Ovary (tissue), 7 donors: ENCODE measurements at regions not wholly inside any gene's neighbourhood (a gene's known extent, or its start where the extent isn't known, plus 50 kb on each side); places are given as distances from the start of the nearest gene placed in this dataset.

Experiments used
- DNase-seq, 5 donors: peaks; one replicate each; pipeline ENCODE4 v3.0.0-alpha.2; 2019 to 2020
- H3K27ac ChIP-seq, 2 donors: fragments of 200-600 bp; one replicate each; pipeline versions ENCODE4 v1.5.1 to v1.8.0; 2019 to 2022
- H3K27me3 ChIP-seq: fragments of 200-600 bp; one replicate; pipeline ENCODE4 v1.8.0; 2022
- H3K36me3 ChIP-seq: fragments of 200-600 bp; sonication (generic); one replicate; pipeline ENCODE4 v1.5.1; 2019
- H3K4me1 ChIP-seq: one replicate; pipeline ENCODE4 v1.8.1; 2013; ENCODE audit warnings: mild to moderate bottlenecking, moderate library complexity; ENCODE audit not compliant: insufficient read depth
- H3K4me3 ChIP-seq: fragments of 200-600 bp; sonication (generic); one replicate; pipeline ENCODE4 v1.5.1; 2017
- H3K9me3 ChIP-seq, 2 donors: fragments of 200-600 bp in 1 of 2; sonication (generic) in 1 of 2; one replicate each; pipeline versions ENCODE4 v1.5.1 to v1.8.1; 2013 to 2019; ENCODE audit warnings: mild to moderate bottlenecking in 1 of 2, moderate library complexity in 1 of 2
- EP300 ChIP-seq: sonication (generic); formaldehyde crosslinking; IDR thresholded peaks from one replicate; pipeline ENCODE4 v1.6.1; 2017; ENCODE audit warnings: antibody characterized with exemption
- POLR2A ChIP-seq: fragments of 450-650 bp; IDR thresholded peaks from one replicate; pipeline ENCODE4 v1.6.1; 2017; ENCODE audit warnings: antibody characterized with exemption, mild to moderate bottlenecking, moderate library complexity
- WGBS, 3 donors: extraction: QIAGEN DNeasy Blood & Tissue Kit in 1 of 3; methylation state at CpG; one replicate each; pipeline versions ENCODE4 v1.1.5 to v1.1.7; 2013 to 2017; 5-methylcytosine and 5-hydroxymethylcytosine counted together
- intact Hi-C, 4 donors: fragments of 100-400 bp; cut with DNase I; formaldehyde crosslinking; loops; one replicate each; pipeline versions ENCODE4 v1.11.0 to v1.15.1; 2022 to 2023
- TF ChIP-seq, protein P1 (sequence below), 3 donors: fragments of 450-650 bp in 2 of 3; fragments of 200-600 bp in 1 of 3; IDR thresholded peaks; one replicate each; pipeline versions ENCODE4 v1.5.1 to v1.8.0; 2016 to 2022; ENCODE audit warnings: antibody characterized with exemption in 3 of 3, mild to moderate bottlenecking in 1 of 3
- donor health status: DM: no; HTN: no; CAD: no; lungs with moderate emphysema.
- donor health status: DM: no; HTN: no; CAD: no.
- donor health status: Bipolar disorder and iron deficiency.
- donor health status: DM: no; HTN: no; CAD: no.
- donor health status: DM: yes; HTN: yes; CAD: no.

DNA sequence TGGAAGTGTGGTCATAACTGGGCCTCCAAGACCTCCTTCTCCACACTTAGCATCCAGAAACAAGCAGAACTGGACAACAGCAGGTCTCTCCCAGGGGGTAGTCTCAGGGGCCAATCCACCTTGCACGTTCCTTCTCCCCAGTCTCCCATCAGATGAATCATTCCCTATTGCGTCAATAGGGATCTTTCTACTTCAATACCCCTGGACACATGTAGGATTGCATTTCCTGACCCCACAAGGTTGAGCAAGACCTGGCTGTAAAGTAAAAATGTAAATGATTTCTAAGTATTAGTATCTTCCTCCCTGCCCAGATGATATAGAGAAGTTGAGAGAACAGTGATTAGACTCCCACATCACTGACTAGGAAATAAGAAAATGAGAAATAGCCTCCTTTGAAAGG lies 224.5 kb upstream of the CSF3R start:
- intact Hi-C loops = no loop called here
- Histone ChIP-seq H3K27me3 (no peaks in the 10 kb centered on the region), H3K36me3 (no peaks in the 10 kb centered on the region), H3K9me3 (no peaks in the 10 kb centered on the region), H3K27ac (no peak overlapping the region), H3K4me1 (no peaks in the 10 kb centered on the region), H3K4me3 (no peak overlapping the region)
- TF ChIP-seq, protein P1, sequence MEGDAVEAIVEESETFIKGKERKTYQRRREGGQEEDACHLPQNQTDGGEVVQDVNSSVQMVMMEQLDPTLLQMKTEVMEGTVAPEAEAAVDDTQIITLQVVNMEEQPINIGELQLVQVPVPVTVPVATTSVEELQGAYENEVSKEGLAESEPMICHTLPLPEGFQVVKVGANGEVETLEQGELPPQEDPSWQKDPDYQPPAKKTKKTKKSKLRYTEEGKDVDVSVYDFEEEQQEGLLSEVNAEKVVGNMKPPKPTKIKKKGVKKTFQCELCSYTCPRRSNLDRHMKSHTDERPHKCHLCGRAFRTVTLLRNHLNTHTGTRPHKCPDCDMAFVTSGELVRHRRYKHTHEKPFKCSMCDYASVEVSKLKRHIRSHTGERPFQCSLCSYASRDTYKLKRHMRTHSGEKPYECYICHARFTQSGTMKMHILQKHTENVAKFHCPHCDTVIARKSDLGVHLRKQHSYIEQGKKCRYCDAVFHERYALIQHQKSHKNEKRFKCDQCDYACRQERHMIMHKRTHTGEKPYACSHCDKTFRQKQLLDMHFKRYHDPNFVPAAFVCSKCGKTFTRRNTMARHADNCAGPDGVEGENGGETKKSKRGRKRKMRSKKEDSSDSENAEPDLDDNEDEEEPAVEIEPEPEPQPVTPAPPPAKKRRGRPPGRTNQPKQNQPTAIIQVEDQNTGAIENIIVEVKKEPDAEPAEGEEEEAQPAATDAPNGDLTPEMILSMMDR (IDR thresholded peaks at IDR 0.05) = no peak
- TF ChIP-seq POLR2A (no peak), EP300 (no peak)
- DNase-seq = no peak
- 68 to 78% (median 71%) methylated on average over 2 of the region's 2 CpGs for WGBS, 3 donors

DNA sequence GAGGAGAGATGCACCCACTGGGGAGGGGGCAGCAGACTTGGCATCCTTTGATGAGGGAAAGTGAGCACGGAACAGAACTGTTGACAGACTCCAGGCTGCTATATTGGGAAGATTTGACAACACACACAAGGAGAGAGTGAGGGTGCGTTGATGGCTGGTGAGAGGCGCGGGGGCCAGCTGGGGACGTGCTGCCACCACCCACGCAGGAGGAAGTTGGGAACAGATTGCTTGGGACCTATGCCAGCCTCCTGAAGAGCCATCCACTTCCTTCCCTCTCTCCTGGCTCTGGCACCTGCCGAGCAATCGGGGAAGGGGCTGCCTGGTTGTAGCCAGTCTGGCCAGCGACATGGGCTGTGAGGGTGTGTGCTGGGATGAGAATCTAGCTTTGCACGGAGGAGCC lies 223.7 kb upstream of the CSF3R start:
- WGBS, 3 donors = 39 to 57% (median 40%) methylated on average over 10 of the region's 10 CpGs
- intact Hi-C loops = no loop called here
- no peaks in the 10 kb centered on the region for H3K36me3 ChIP-seq
- no peak overlapping the region for H3K4me3 ChIP-seq
- no peaks in the 10 kb centered on the region for H3K9me3 ChIP-seq
- no peak overlapping the region for H3K27ac ChIP-seq
- H3K4me1 ChIP-seq = no peaks in the 10 kb centered on the region
- no peak for DNase-seq
- TF ChIP-seq POLR2A = no peak
- TF ChIP-seq, protein P1 (IDR thresholded peaks at IDR 0.05) = no peak
- no peak for TF ChIP-seq EP300
- H3K27me3 ChIP-seq = no peaks in the 10 kb centered on the region

DNA sequence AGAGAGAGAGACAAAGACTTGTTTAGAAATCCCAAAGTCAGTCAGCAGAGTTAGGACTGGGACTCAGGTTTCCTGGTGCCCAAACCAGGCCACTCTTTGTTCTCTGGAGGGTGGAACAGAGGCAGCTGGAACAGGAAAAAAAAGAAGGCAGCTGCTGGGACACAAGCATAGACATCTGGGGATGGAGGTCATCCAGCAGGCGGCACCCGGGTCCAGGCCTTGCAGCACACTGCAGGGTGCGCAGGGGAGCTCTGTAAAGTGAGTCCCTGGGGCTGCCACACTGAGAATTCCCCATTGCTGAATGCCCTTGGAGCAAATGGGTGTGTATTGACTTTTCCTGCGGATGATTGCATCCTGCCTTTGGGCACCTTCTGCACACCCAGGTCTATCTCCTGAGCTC lies 222.9 kb upstream of the CSF3R start:
- Histone ChIP-seq H3K36me3 (no peaks in the 10 kb centered on the region), H3K4me3 (no peak overlapping the region), H3K4me1 (no peaks in the 10 kb centered on the region), H3K27ac (no peak overlapping the region), H3K9me3 (no peaks in the 10 kb centered on the region), H3K27me3 (no peaks in the 10 kb centered on the region)
- intact Hi-C loops = no loop called here
- WGBS, 3 donors = 49 to 72% (median 60%) methylated on average over 4 of the region's 4 CpGs
- no peak for TF ChIP-seq POLR2A
- TF ChIP-seq, protein P1 (IDR thresholded peaks at IDR 0.05) = no peak
- TF ChIP-seq EP300 = no peak
- DNase-seq = no peak

DNA sequence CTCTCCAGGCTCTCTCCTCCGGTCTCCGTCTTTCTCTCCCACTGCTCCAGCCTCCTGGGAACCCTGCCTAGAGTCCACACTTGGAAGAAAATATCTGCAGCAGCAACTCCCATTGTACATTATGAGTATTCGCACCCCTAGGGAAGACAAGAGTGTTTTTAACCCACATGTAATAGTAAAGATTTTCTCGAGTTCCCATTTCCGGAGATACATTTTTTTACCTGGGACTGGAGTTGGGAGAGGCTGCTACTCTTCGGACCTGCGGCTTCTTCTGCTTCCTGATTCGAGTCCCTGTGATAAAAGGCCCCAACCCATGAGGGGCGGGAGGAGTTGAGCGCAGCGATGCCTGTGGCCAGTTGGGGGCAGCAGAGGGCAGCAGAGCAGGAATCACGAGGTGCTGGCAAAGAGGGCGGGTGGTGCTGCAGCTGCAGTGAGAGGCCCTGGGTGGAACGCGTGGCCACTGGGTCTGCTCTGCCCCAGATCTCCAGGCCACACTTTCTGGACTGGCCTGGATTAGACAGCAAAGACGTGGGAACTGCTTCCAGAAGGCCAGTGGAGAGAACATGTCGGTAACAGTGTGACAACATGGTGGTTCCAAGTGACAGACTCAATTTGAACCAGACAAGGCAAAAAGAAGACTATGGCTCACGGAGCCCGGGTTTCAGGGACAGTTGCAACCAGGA lies 221.0 kb upstream of the CSF3R start:
- Histone ChIP-seq H3K4me3 (no peak overlapping the region), H3K9me3 (no peaks in the 10 kb centered on the region), H3K4me1 (no peaks in the 10 kb centered on the region), H3K27ac (no peak overlapping the region), H3K27me3 (no peaks in the 10 kb centered on the region), H3K36me3 (no peaks in the 10 kb centered on the region)
- TF ChIP-seq POLR2A (no peak), EP300 (no peak)
- TF ChIP-seq, protein P1 (IDR thresholded peaks at IDR 0.05) = no peak
- peak in 2 of 5 donors; percentile 31 to 53 for DNase-seq
- intact Hi-C loops = no loop called here
- 17 to 18% (median 18%) methylated on average over 19 of the region's 19 CpGs for WGBS, 3 donors
